ENCODE measurements at regions not wholly inside any gene's neighbourhood (a gene's known extent, or its start where the extent isn't known, plus 50 kb on each side); places are given as distances from the start of the nearest gene placed in this dataset.

GRCh38 chr5:175388531-175388930, 55.5 kb downstream of the DRD1 start:
- Mint-ChIP-seq H3K4me3 (no peak overlapping the region), H3K36me3 (ENCODE audit: insufficient read depth) (no peaks in the 10 kb centered on the region), H3K4me1 (ENCODE audit: low read depth) (no peaks in the 10 kb centered on the region), H3K27me3 (ENCODE audit: low read depth) (peaks cover 20% of the 10 kb centered on the region), H3K9me3 (no peaks in the 10 kb centered on the region)
- no peak for DNase-seq
- no peak for ATAC-seq

GRCh38 chr5:175387144-175387543, 56.8 kb downstream of the DRD1 start:
- no peak overlapping the region for H3K4me3 Mint-ChIP-seq
- H3K9me3 Mint-ChIP-seq = no peaks in the 10 kb centered on the region
- no peaks in the 10 kb centered on the region for H3K4me1 Mint-ChIP-seq (ENCODE audit: low read depth)
- ATAC-seq = no peak
- DNase-seq = no peak
- H3K36me3 Mint-ChIP-seq (ENCODE audit: insufficient read depth) = no peaks in the 10 kb centered on the region
- peaks cover 21% of the 10 kb centered on the region for H3K27me3 Mint-ChIP-seq (ENCODE audit: low read depth)

- Mint-ChIP-seq H3K36me3 (ENCODE audit: insufficient read depth) (no peaks in the 10 kb centered on the region), H3K27me3 (ENCODE audit: low read depth) (peaks cover 22% of the 10 kb centered on the region), H3K9me3 (no peaks in the 10 kb centered on the region), H3K4me3 (no peak overlapping the region), H3K4me1 (ENCODE audit: low read depth) (no peaks in the 10 kb centered on the region)
- ATAC-seq (no peak), DNase-seq (no peak)
These were observed 57.5 kb downstream of the DRD1 start for GRCh38 chr5:175386526-175386925.

- Mint-ChIP-seq H3K4me1 (ENCODE audit: low read depth) (no peaks in the 10 kb centered on the region), H3K9me3 (no peaks in the 10 kb centered on the region), H3K36me3 (ENCODE audit: insufficient read depth) (no peaks in the 10 kb centered on the region), H3K4me3 (no peak overlapping the region), H3K27me3 (ENCODE audit: low read depth) (peaks cover 28% of the 10 kb centered on the region)
- ATAC-seq (no peak), DNase-seq (no peak)
These were observed 58.2 kb downstream of the DRD1 start for GRCh38 chr5:175385691-175386362.

GRCh38 chr5:175384724-175385552, 59.0 kb downstream of the DRD1 start:
- ATAC-seq = no peak
- Mint-ChIP-seq H3K36me3 (ENCODE audit: insufficient read depth) (no peaks in the 10 kb centered on the region), H3K27me3 (ENCODE audit: low read depth) (peaks cover 28% of the 10 kb centered on the region), H3K4me1 (ENCODE audit: low read depth) (no peaks in the 10 kb centered on the region), H3K9me3 (no peaks in the 10 kb centered on the region), H3K4me3 (no peak overlapping the region)
- no peak for DNase-seq

- ATAC-seq (no peak), DNase-seq (no peak)
- Mint-ChIP-seq H3K9me3 (no peaks in the 10 kb centered on the region), H3K4me3 (no peak overlapping the region), H3K27me3 (ENCODE audit: low read depth) (peaks cover 28% of the 10 kb centered on the region), H3K36me3 (ENCODE audit: insufficient read depth) (no peaks in the 10 kb centered on the region), H3K4me1 (ENCODE audit: low read depth) (no peaks in the 10 kb centered on the region)
These were observed 60.6 kb downstream of the DRD1 start for GRCh38 chr5:175383350-175383749.

- Mint-ChIP-seq H3K36me3 (ENCODE audit: insufficient read depth) (no peaks in the 10 kb centered on the region), H3K4me3 (no peak overlapping the region), H3K27me3 (ENCODE audit: low read depth) (peaks cover 35% of the 10 kb centered on the region), H3K4me1 (ENCODE audit: low read depth) (no peaks in the 10 kb centered on the region), H3K9me3 (no peaks in the 10 kb centered on the region)
- DNase-seq (no peak), ATAC-seq (no peak)
These were observed 61.8 kb downstream of the DRD1 start for GRCh38 chr5:175382171-175382570.

GRCh38 chr5:175381130-175381529, 62.9 kb downstream of the DRD1 start:
- Mint-ChIP-seq H3K36me3 (ENCODE audit: insufficient read depth) (no peaks in the 10 kb centered on the region), H3K9me3 (no peaks in the 10 kb centered on the region), H3K4me3 (no peak overlapping the region), H3K4me1 (ENCODE audit: low read depth) (no peaks in the 10 kb centered on the region), H3K27me3 (ENCODE audit: low read depth) (peaks cover 37% of the 10 kb centered on the region)
- DNase-seq = no peak
- no peak for ATAC-seq

GRCh38 chr5:175380701-175381100, 63.3 kb downstream of the DRD1 start:
- no peak overlapping the region for H3K4me3 Mint-ChIP-seq
- no peak for DNase-seq
- no peaks in the 10 kb centered on the region for H3K36me3 Mint-ChIP-seq (ENCODE audit: insufficient read depth)
- H3K9me3 Mint-ChIP-seq = no peaks in the 10 kb centered on the region
- no peaks in the 10 kb centered on the region for H3K4me1 Mint-ChIP-seq (ENCODE audit: low read depth)
- H3K27me3 Mint-ChIP-seq (ENCODE audit: low read depth) = peaks cover 40% of the 10 kb centered on the region
- no peak for ATAC-seq

- no peak for DNase-seq
- Mint-ChIP-seq H3K4me1 (ENCODE audit: low read depth) (no peaks in the 10 kb centered on the region), H3K9me3 (no peaks in the 10 kb centered on the region), H3K27me3 (ENCODE audit: low read depth) (peaks cover 44% of the 10 kb centered on the region), H3K36me3 (ENCODE audit: insufficient read depth) (no peaks in the 10 kb centered on the region), H3K4me3 (no peak overlapping the region)
- no peak for ATAC-seq
These were observed 64.1 kb downstream of the DRD1 start for GRCh38 chr5:175379867-175380266.

GRCh38 chr5:175378444-175379028, 65.4 kb downstream of the DRD1 start:
- no peaks in the 10 kb centered on the region for H3K9me3 Mint-ChIP-seq
- ATAC-seq (no peak), DNase-seq (no peak)
- H3K36me3 Mint-ChIP-seq (ENCODE audit: insufficient read depth) = no peaks in the 10 kb centered on the region
- no peak overlapping the region for H3K4me3 Mint-ChIP-seq
- no peaks in the 10 kb centered on the region for H3K4me1 Mint-ChIP-seq (ENCODE audit: low read depth)
- H3K27me3 Mint-ChIP-seq (ENCODE audit: low read depth) = peaks cover 33% of the 10 kb centered on the region

GRCh38 chr5:175377816-175378215, 66.2 kb downstream of the DRD1 start:
- no peak for DNase-seq
- H3K4me1 Mint-ChIP-seq (ENCODE audit: low read depth) = no peaks in the 10 kb centered on the region
- H3K36me3 Mint-ChIP-seq (ENCODE audit: insufficient read depth) = no peaks in the 10 kb centered on the region

GRCh38 chr5:175374166-175374875, 69.7 kb downstream of the DRD1 start:
- H3K27me3 Mint-ChIP-seq (ENCODE audit: low read depth) = peaks cover 30% of the 10 kb centered on the region
- no peak overlapping the region for H3K4me3 Mint-ChIP-seq
- no peak for DNase-seq
- ATAC-seq = no peak
- no peaks in the 10 kb centered on the region for H3K4me1 Mint-ChIP-seq (ENCODE audit: low read depth)
- H3K36me3 Mint-ChIP-seq (ENCODE audit: insufficient read depth) = no peaks in the 10 kb centered on the region
- H3K9me3 Mint-ChIP-seq = no peaks in the 10 kb centered on the region

More at GRCh38 chr5:175377816-175378215, 66.2 kb downstream of the DRD1 start:
- H3K9me3 Mint-ChIP-seq = no peaks in the 10 kb centered on the region
- ATAC-seq = no peak
- no peak overlapping the region for H3K4me3 Mint-ChIP-seq
- H3K27me3 Mint-ChIP-seq (ENCODE audit: low read depth) = peaks cover 36% of the 10 kb centered on the region

GRCh38 chr5:175365866-175366265, 78.1 kb downstream of the DRD1 start:
- H3K36me3 Mint-ChIP-seq (ENCODE audit: insufficient read depth) = no peaks in the 10 kb centered on the region
- H3K27me3 Mint-ChIP-seq (ENCODE audit: low read depth) = peaks cover 26% of the 10 kb centered on the region
- no peak for DNase-seq
- no peaks in the 10 kb centered on the region for H3K4me1 Mint-ChIP-seq (ENCODE audit: low read depth)
- no peaks in the 10 kb centered on the region for H3K9me3 Mint-ChIP-seq
- H3K4me3 Mint-ChIP-seq = no peak overlapping the region
- no peak for ATAC-seq

Measured in activated T-cell treated with anti-CD3 and anti-CD28 coated beads, Interleukin-2, amount 50 U/mL, for 4 hours (primary cell).